HTR-8/SVneo (cell line): ENCODE measurements at regions not wholly inside any gene's neighbourhood (a gene's known extent, or its start where the extent isn't known, plus 50 kb on each side); places are given as distances from the start of the nearest gene placed in this dataset.

Source experiments
- DNase-seq: peaks from one replicate; pipeline ENCODE4 v3.0.0; 2011; ENCODE audit warnings: low spot score, mixed read lengths; ENCODE audit not compliant: insufficient read length
- FAIRE-seq: peaks from 2 replicates; lab custom pipeline; 2011; peaks lifted over from hg19 to GRCh38; lab: Jason Lieb, UNC

- FAIRE-seq (no peak), DNase-seq (no peak)
Observed at GRCh38 chr2:126406267-126406666, 249.7 kb upstream of the GYPC start.

- no peak for FAIRE-seq
- DNase-seq = no peak
Observed at GRCh38 chr2:126408671-126409070, 247.3 kb upstream of the GYPC start.

GRCh38 chr2:126409850-126410249 lies 246.1 kb upstream of the GYPC start:
- DNase-seq (no peak), FAIRE-seq (no peak)

GRCh38 chr2:126413079-126413478 lies 242.9 kb upstream of the GYPC start:
- FAIRE-seq (no peak), DNase-seq (no peak)

GRCh38 chr2:126419403-126419802 lies 236.6 kb upstream of the GYPC start:
- FAIRE-seq (no peak), DNase-seq (no peak)

GRCh38 chr2:126425943-126426342 lies 230.0 kb upstream of the GYPC start:
- FAIRE-seq (no peak), DNase-seq (no peak)

- DNase-seq (no peak), FAIRE-seq (no peak)
Observed at GRCh38 chr2:126429103-126429502, 226.9 kb upstream of the GYPC start.

GRCh38 chr2:126431136-126431535 lies 224.8 kb upstream of the GYPC start:
- no peak for DNase-seq
- no peak for FAIRE-seq

GRCh38 chr2:126436411-126436810 lies 219.5 kb upstream of the GYPC start:
- DNase-seq = no peak
- FAIRE-seq = no peak

- FAIRE-seq (no peak), DNase-seq (no peak)
Observed at GRCh38 chr2:126437016-126437415, 218.9 kb upstream of the GYPC start.

- no peak for FAIRE-seq
- DNase-seq = no peak
Observed at GRCh38 chr2:126444512-126444911, 211.4 kb upstream of the GYPC start.

- DNase-seq = no peak
- no peak for FAIRE-seq
Observed at GRCh38 chr2:126446106-126446695, 209.8 kb upstream of the GYPC start.

- no peak for FAIRE-seq
- no peak for DNase-seq
Observed at GRCh38 chr2:126448611-126449010, 207.3 kb upstream of the GYPC start.

GRCh38 chr2:126449677-126450076 lies 206.3 kb upstream of the GYPC start:
- DNase-seq (no peak), FAIRE-seq (no peak)

- no peak for DNase-seq
- FAIRE-seq = no peak
Observed at GRCh38 chr2:126463892-126464674, 191.9 kb upstream of the GYPC start.

GRCh38 chr2:126467367-126468054 lies 188.4 kb upstream of the GYPC start:
- DNase-seq (no peak), FAIRE-seq (no peak)

- DNase-seq (no peak), FAIRE-seq (no peak)
Observed at GRCh38 chr2:126475031-126475430, 180.9 kb upstream of the GYPC start.

GRCh38 chr2:126476691-126477090 lies 179.3 kb upstream of the GYPC start:
- FAIRE-seq = no peak
- no peak for DNase-seq

GRCh38 chr2:126480033-126480432 lies 175.9 kb upstream of the GYPC start:
- FAIRE-seq = no peak
- no peak for DNase-seq

- DNase-seq (peak; percentile 4), FAIRE-seq (no peak)
Observed at GRCh38 chr2:126482582-126483464, 173.1 kb upstream of the GYPC start.
